ENCODE measurements at regions not wholly inside any gene's neighbourhood (a gene's known extent, or its start where the extent isn't known, plus 50 kb on each side); places are given as distances from the start of the nearest gene placed in this dataset.

- H3K27ac Mint-ChIP-seq: no peak overlapping the region
- no peak overlapping the region for H3K4me3 Mint-ChIP-seq
- peaks cover 6% of the 10 kb centered on the region for H3K4me1 Mint-ChIP-seq (ENCODE audit: low read depth)
- no peaks in the 10 kb centered on the region for H3K36me3 Mint-ChIP-seq (ENCODE audit: low read depth)
- intact Hi-C loops (cut with micrococcal nuclease): no loop called here
- H3K9me3 Mint-ChIP-seq: no peaks in the 10 kb centered on the region
- H3K27me3 Mint-ChIP-seq: no peaks in the 10 kb centered on the region
These were observed 78.0 kb upstream of the CCDC160 start for GRCh38 chrX:134158821-134159512.

GRCh38 chrX:134161162-134161561 is 75.8 kb upstream of the CCDC160 start:
- Mint-ChIP-seq H3K9me3 (no peaks in the 10 kb centered on the region), H3K4me1 (ENCODE audit: low read depth) (peaks cover 6% of the 10 kb centered on the region), H3K27me3 (peaks cover 2% of the 10 kb centered on the region), H3K27ac (no peak overlapping the region), H3K36me3 (ENCODE audit: low read depth) (no peaks in the 10 kb centered on the region), H3K4me3 (no peak overlapping the region)
- intact Hi-C loops (cut with micrococcal nuclease): no loop called here

GRCh38 chrX:134162032-134162431 is 75.0 kb upstream of the CCDC160 start:
- intact Hi-C loops (cut with micrococcal nuclease): no loop called here
- H3K4me3 Mint-ChIP-seq: no peak overlapping the region
- peaks cover 2% of the 10 kb centered on the region for H3K27me3 Mint-ChIP-seq
- no peak overlapping the region for H3K27ac Mint-ChIP-seq
- no peaks in the 10 kb centered on the region for H3K9me3 Mint-ChIP-seq
- H3K36me3 Mint-ChIP-seq (ENCODE audit: low read depth): no peaks in the 10 kb centered on the region
- H3K4me1 Mint-ChIP-seq (ENCODE audit: low read depth): peaks cover 6% of the 10 kb centered on the region

GRCh38 chrX:134163836-134164235 is 73.1 kb upstream of the CCDC160 start:
- Mint-ChIP-seq H3K9me3 (no peaks in the 10 kb centered on the region), H3K27ac (no peak overlapping the region), H3K36me3 (ENCODE audit: low read depth) (no peaks in the 10 kb centered on the region), H3K4me3 (no peak overlapping the region), H3K4me1 (ENCODE audit: low read depth) (peaks cover 6% of the 10 kb centered on the region), H3K27me3 (peaks cover 2% of the 10 kb centered on the region)
- intact Hi-C loops (cut with micrococcal nuclease): no loop called here

GRCh38 chrX:134167591-134168203 is 69.3 kb upstream of the CCDC160 start:
- Mint-ChIP-seq H3K9me3 (no peaks in the 10 kb centered on the region), H3K4me3 (no peak overlapping the region), H3K4me1 (ENCODE audit: low read depth) (peaks cover 6% of the 10 kb centered on the region), H3K27ac (no peak overlapping the region), H3K27me3 (peaks cover 9% of the 10 kb centered on the region), H3K36me3 (ENCODE audit: low read depth) (no peaks in the 10 kb centered on the region)
- intact Hi-C loops (cut with micrococcal nuclease): no loop called here

- Mint-ChIP-seq H3K4me3 (peak overlapping the region; percentile 76), H3K27me3 (peaks cover 26% of the 10 kb centered on the region), H3K36me3 (ENCODE audit: low read depth) (no peaks in the 10 kb centered on the region)
These were observed 65.1 kb upstream of the CCDC160 start for GRCh38 chrX:134171661-134172587.

GRCh38 chrX:134172588-134173259 is 64.3 kb upstream of the CCDC160 start:
- intact Hi-C loops (cut with micrococcal nuclease): no loop called here
- H3K4me3 Mint-ChIP-seq: peak overlapping the region; percentile 76
- H3K27ac Mint-ChIP-seq: no peak overlapping the region
- H3K27me3 Mint-ChIP-seq: peaks cover 29% of the 10 kb centered on the region
- H3K36me3 Mint-ChIP-seq (ENCODE audit: low read depth): no peaks in the 10 kb centered on the region
- peaks cover 12% of the 10 kb centered on the region for H3K4me1 Mint-ChIP-seq (ENCODE audit: low read depth)
- H3K9me3 Mint-ChIP-seq: no peaks in the 10 kb centered on the region

More at GRCh38 chrX:134171661-134172587, 65.1 kb upstream of the CCDC160 start:
- intact Hi-C loops (cut with micrococcal nuclease): no loop called here
- Mint-ChIP-seq H3K9me3 (no peaks in the 10 kb centered on the region), H3K4me1 (ENCODE audit: low read depth) (peaks cover 12% of the 10 kb centered on the region), H3K27ac (no peak overlapping the region)

GRCh38 chrX:134173541-134174272 is 63.3 kb upstream of the CCDC160 start:
- intact Hi-C loops (cut with micrococcal nuclease): no loop called here
- peak overlapping the region; percentile 60 for H3K4me3 Mint-ChIP-seq
- H3K27me3 Mint-ChIP-seq: peaks cover 29% of the 10 kb centered on the region
- H3K4me1 Mint-ChIP-seq (ENCODE audit: low read depth): peaks cover 12% of the 10 kb centered on the region
- no peak overlapping the region for H3K27ac Mint-ChIP-seq
- no peaks in the 10 kb centered on the region for H3K9me3 Mint-ChIP-seq
- no peaks in the 10 kb centered on the region for H3K36me3 Mint-ChIP-seq (ENCODE audit: low read depth)

GRCh38 chrX:134174273-134174660 is 62.7 kb upstream of the CCDC160 start:
- Mint-ChIP-seq H3K27me3 (peaks cover 29% of the 10 kb centered on the region), H3K4me1 (ENCODE audit: low read depth) (peaks cover 12% of the 10 kb centered on the region), H3K9me3 (no peaks in the 10 kb centered on the region), H3K36me3 (ENCODE audit: low read depth) (no peaks in the 10 kb centered on the region), H3K27ac (no peak overlapping the region), H3K4me3 (no peak overlapping the region)
- intact Hi-C loops (cut with micrococcal nuclease): no loop called here

- Mint-ChIP-seq H3K4me1 (ENCODE audit: low read depth) (peaks cover 12% of the 10 kb centered on the region), H3K4me3 (no peak overlapping the region), H3K9me3 (no peaks in the 10 kb centered on the region), H3K27me3 (peaks cover 29% of the 10 kb centered on the region), H3K36me3 (ENCODE audit: low read depth) (no peaks in the 10 kb centered on the region), H3K27ac (no peak overlapping the region)
- intact Hi-C loops (cut with micrococcal nuclease): no loop called here
These were observed 62.1 kb upstream of the CCDC160 start for GRCh38 chrX:134174859-134175258.

GRCh38 chrX:134177527-134177926 is 59.5 kb upstream of the CCDC160 start:
- H3K27me3 Mint-ChIP-seq: peaks cover 25% of the 10 kb centered on the region
- peaks cover 6% of the 10 kb centered on the region for H3K4me1 Mint-ChIP-seq (ENCODE audit: low read depth)
- H3K27ac Mint-ChIP-seq: no peak overlapping the region
- intact Hi-C loops (cut with micrococcal nuclease): no loop called here
- H3K36me3 Mint-ChIP-seq (ENCODE audit: low read depth): no peaks in the 10 kb centered on the region
- H3K4me3 Mint-ChIP-seq: no peak overlapping the region
- no peaks in the 10 kb centered on the region for H3K9me3 Mint-ChIP-seq

GRCh38 chrX:134180601-134181274 is 56.2 kb upstream of the CCDC160 start:
- Mint-ChIP-seq H3K27ac (no peak overlapping the region), H3K9me3 (no peaks in the 10 kb centered on the region), H3K4me3 (no peak overlapping the region), H3K27me3 (peaks cover 6% of the 10 kb centered on the region), H3K4me1 (ENCODE audit: low read depth) (no peaks in the 10 kb centered on the region), H3K36me3 (ENCODE audit: low read depth) (no peaks in the 10 kb centered on the region)
- intact Hi-C loops (cut with micrococcal nuclease): no loop called here

- H3K36me3 Mint-ChIP-seq (ENCODE audit: low read depth): no peaks in the 10 kb centered on the region
- peaks cover 6% of the 10 kb centered on the region for H3K27me3 Mint-ChIP-seq
- H3K9me3 Mint-ChIP-seq: no peaks in the 10 kb centered on the region
- no peak overlapping the region for H3K27ac Mint-ChIP-seq
- intact Hi-C loops (cut with micrococcal nuclease): no loop called here
- H3K4me3 Mint-ChIP-seq: no peak overlapping the region
- no peaks in the 10 kb centered on the region for H3K4me1 Mint-ChIP-seq (ENCODE audit: low read depth)
These were observed 55.7 kb upstream of the CCDC160 start for GRCh38 chrX:134181275-134181660.
